Left hindlimb (tissue), 1 donor: ENCODE measurements at regions not wholly inside any gene's neighbourhood (a gene's known extent, or its start where the extent isn't known, plus 50 kb on each side); places are given as distances from the start of the nearest gene placed in this dataset.
A peak's percentile ranks its signal among the peaks of the same experiment; 100 is the strongest.

Experiments used
- DNase-seq: peaks from one replicate; pipeline ENCODE4 v3.0.0-alpha.2; 2018

- DNase-seq, result no peak
Observed at GRCh38 chr4:18398661-18399060, 377.1 kb upstream of the LCORL start.

DNA sequence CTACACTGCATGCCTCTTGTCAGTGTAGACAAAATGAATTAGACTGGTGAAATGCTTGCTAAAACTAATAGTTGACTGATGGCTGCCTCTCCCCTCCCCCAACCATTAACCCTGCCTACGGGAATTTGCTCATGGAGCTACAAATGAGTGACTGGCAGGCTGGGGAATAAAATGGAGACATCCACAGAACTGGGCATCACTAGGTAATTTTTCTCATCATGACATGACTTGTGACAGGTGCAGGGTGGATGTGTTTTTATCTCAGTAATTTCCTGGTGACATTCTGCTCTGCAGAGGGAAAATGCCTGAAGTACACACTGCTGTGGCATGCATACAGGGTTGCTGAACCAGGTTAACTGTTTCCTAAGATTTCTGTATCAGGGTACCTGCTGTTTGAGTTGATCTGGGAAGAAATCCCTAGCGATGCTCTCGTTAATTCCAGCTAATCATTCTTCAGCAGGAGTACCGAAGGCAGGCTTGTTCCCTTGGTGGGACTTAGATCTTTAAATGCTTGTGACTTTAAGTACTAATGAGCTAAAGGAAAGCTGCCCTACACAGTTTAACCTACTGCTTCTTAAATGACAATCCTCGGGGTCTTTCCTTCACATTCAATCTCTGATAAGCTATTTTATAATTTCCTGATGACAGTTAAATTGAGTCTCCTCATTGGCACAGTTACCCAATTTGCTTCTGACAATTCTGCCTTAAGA lies 376.3 kb upstream of the LCORL start:
- no peak for DNase-seq

DNA sequence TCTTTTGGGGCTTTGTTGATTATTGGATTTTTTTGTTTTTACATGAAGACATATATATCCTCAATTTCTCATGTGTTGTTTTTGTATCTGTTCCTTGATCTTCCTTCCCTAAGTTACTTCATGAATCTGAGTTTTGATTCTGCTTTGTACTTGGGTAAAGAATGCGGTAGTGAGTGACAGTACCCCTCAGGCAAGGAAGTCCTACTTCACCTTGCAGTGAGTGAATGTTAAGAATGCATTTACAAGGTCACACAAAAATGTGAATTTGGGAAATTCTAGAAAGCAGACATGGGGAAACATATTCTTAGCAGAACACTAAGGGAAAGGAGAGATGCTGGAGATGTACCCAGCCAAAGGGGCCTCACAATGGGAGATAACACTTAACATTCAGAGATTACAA lies 373.1 kb upstream of the LCORL start:
- no peak for DNase-seq

- no peak for DNase-seq
Observed at GRCh38 chr4:18391354-18391728, 369.8 kb upstream of the LCORL start.

GRCh38 chr4:18390655-18391353 lies 369.2 kb upstream of the LCORL start:
- DNase-seq, result no peak

GRCh38 chr4:18389115-18389514 lies 367.6 kb upstream of the LCORL start:
- no peak for DNase-seq

GRCh38 chr4:18388039-18388438 lies 366.5 kb upstream of the LCORL start:
- no peak for DNase-seq

GRCh38 chr4:18381186-18381585 lies 359.6 kb upstream of the LCORL start:
- DNase-seq, result no peak

DNA sequence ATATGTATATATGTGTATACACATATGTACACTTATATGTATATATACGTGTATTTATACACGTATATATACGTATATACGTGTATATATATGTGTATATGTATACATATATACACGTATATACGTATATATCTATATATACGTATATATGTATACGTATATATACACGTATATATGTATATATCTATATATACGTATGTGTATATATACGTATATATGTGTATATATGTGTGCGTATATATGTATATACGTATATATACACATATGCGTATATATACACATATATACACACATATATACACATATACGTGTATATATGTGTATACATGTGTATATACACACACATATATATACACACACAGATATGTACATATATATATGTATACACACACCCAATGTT lies 348.0 kb upstream of the LCORL start:
- no peak for DNase-seq

DNA sequence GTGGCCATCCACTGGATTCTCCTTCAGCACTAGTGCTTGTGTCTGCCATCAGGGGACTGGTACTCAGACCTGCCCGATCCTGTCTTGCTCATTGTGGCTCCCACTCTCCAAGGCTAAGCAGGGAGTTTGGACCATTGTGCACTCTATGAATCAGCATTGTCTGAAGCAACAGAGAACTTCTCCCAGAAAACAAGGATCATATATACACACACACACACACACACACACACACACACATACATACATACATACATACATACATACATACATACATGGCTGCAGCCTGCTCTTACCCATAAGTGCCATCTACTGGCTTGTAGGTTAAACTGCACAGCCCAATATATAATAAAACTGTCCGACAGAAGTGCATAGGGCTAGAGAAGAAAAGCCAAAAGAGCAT lies 345.3 kb upstream of the LCORL start:
- no peak for DNase-seq

DNA sequence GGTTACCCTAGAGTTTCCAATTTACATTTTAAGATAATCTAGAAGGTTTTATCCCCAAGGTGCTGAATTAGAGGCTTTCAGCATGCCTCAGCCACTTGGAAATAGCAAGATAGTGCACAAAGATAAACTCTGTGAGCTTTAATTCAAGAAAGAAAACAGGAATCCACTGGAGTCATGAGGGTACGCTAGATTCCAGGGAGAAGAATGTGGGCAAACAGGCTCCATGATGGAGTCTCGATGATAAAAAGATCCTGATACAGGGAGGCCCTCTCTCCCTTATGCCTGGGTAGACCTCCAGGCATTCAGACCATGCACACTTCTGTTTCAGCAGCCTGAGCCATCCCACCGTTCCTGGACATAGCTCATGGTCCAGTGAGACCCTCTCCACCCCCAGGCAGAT lies 344.6 kb upstream of the LCORL start:
- no peak for DNase-seq

DNA sequence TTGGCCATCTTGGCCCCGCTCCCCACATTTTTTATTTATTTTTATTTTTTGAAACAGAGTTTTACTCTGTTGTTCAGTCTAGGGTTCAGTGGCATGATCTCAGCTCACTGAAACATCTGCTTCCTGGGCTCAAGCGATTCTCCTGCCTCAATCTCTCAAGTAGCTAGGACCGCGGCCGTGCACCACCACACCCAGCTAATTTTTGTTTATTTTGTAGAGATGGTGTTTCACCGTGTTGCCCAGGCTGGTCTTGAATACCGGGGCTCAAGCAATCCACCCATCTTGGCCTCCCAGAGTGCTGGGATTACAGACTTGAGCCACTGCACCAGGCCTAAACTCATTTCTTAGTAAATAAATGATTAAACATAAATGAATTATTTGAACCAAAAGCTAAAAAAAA lies 322.0 kb upstream of the LCORL start:
- no peak for DNase-seq

DNA sequence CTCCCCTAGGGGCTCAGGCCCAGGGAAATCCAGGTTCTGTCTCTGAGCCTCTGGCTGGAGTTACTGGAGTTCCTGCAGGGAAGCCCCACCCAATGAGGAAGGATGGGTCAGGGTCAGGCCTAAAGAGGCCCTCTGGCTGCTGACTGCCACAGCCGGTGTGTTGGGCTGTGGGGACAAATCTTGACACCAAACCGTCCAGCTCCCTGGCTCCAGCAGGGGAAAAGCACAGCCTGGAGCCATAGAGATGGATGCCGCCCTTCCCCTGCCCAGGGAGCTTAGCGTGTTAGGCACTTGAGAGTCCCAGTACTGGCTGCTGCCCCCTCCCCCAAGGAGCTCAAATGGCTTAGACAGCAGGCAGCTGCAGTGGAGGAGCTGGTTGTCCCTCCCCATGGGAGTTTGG lies 321.3 kb upstream of the LCORL start:
- no peak for DNase-seq

- no peak for DNase-seq
Observed at GRCh38 chr4:18321956-18322530, 300.5 kb upstream of the LCORL start.

- DNase-seq, result no peak
Observed at GRCh38 chr4:18319431-18319830, 297.9 kb upstream of the LCORL start.

DNA sequence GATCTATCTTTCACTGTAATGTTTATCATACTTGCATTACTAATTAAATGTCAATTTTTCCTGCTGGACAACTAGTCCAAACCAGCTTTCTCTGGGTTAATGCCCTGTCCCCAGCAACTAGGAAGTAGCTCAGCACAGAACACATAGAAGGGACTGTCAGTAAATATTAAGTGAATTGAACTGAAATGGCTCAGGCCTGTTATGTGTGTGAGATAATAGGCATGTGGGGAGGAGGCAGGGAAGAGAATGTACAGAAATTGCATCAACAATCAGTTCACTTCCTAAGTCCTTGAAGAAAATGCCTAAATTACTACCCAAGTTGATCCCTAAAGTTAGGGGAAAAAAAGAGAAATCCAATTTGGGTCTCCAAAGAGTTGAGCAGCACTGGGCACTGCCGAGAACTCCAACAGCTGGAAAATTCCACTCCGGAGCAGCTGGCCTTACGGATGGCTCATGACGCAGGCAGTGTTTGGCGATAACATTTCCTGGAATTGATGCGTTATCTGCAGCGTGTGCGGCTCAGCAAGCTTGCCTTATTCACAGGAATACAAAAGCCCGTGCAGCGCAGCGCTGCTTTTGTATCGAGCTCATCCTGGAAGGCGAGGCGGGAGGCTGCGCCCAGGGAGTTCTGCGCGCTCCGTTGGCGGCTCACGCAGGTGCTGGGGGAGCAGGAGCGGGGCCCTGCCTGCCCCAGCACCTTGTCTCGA lies 297.3 kb upstream of the LCORL start:
- peak; percentile 59 for DNase-seq

DNA sequence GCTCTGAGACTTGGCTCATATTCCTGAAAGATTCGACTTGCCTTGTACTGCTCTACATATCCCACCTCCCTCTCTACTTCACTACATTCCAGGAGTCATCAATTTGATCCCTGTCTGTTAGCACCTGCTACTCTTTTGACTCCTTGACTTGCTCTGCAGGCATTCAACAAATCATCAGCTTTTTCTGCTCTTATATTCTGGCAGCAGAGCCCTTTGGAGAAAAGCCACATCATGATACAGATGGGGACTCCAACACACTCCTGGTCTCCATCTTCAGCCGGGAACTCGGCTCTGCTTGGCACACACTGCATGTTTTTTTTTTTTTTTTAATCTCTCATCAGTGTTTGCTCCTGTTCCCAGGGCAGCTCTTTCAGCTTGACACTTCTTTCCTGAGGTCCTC lies 293.2 kb upstream of the LCORL start:
- no peak for DNase-seq

DNA sequence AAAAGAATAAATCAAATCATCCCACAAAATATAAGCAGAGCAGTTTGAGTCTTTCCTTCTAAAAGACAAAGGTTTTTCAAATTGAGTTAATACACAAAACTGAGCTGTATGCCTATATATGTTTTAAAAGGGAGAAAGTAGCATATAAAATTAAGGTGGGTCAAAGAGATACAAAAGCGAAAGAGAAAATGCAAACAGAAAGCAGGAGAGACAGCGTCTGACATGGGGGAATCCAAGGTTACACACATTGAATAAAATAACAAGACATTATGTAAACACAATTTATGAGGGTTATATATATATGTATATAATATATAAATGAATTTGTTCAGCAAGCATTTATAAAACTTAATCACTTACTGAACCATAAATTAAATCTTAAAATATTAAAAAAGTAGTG lies 276.1 kb upstream of the LCORL start:
- no peak for DNase-seq

- DNase-seq, result no peak
Observed at GRCh38 chr4:18296411-18296810, 274.9 kb upstream of the LCORL start.

- no peak for DNase-seq
Observed at GRCh38 chr4:18294846-18295245, 273.3 kb upstream of the LCORL start.

- DNase-seq, result no peak
Observed at GRCh38 chr4:18294021-18294420, 272.5 kb upstream of the LCORL start.

DNA sequence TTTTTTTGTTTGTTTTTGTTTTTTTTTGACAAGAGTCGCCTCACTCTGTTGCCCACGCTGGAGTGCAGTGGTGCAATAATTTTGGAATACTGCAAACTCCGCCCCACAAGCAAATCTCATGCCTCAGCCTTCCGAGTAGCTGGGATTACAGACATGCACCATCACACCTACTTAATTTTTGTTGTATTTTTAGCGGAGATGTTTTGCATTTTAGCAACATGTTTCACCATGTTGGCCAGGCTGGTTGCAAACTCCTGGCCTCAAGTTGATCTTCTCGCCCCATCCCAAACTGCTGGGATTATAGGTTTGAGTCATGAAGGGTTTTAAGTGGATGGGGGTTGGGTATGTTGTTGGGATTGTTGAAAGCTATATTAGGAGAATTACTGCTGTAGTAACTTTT lies 270.9 kb upstream of the LCORL start:
- DNase-seq, result no peak

GRCh38 chr4:18291981-18292380 lies 270.4 kb upstream of the LCORL start:
- DNase-seq, result no peak

- no peak for DNase-seq
Observed at GRCh38 chr4:18291256-18291655, 269.7 kb upstream of the LCORL start.
